GM23338 (cell line): ENCODE measurements at regions not wholly inside any gene's neighbourhood (a gene's known extent, or its start where the extent isn't known, plus 50 kb on each side); places are given as distances from the start of the nearest gene placed in this dataset.

Source experiments
- ATAC-seq: fragments of 200-7000 bp; cut with Tn5 transposase; 3 replicates; pipeline ENCODE4 v1.9.1; 2020
- DNase-seq: peaks from one replicate; pipeline ENCODE4 v3.0.0-alpha.2; 2015; ENCODE audit warnings: low spot score
- H2AFZ ChIP-seq: fragments of 200-600 bp; sonication (generic); 2 replicates; pipeline ENCODE4 v1.8.0; 2016; ENCODE audit warnings: antibody characterized with exemption, mild to moderate bottlenecking, moderate library complexity
- H3F3A ChIP-seq: fragments of 200-600 bp; sonication (generic); replicated peaks from 2 replicates; pipeline ENCODE4 v1.8.0; 2017; ENCODE audit warnings: antibody characterized with exemption, mixed run types, low read depth
- H3K27ac ChIP-seq: fragments of 200-600 bp; sonication (generic); 2 replicates; pipeline ENCODE4 v1.6.1; 2016; ENCODE audit warnings: low read depth
- H3K27me3 ChIP-seq: fragments of 200-600 bp; sonication (generic); 2 replicates; pipeline ENCODE4 v1.8.0; 2016; ENCODE audit warnings: mild to moderate bottlenecking, mixed run types, moderate library complexity; ENCODE audit not compliant: insufficient read depth
- H3K36me3 ChIP-seq: fragments of 200-600 bp; sonication (generic); 2 replicates; pipeline ENCODE4 v1.8.0; 2016; ENCODE audit warnings: mild to moderate bottlenecking; ENCODE audit not compliant: insufficient read depth
- H3K4me1 ChIP-seq: fragments of 200-600 bp; sonication (generic); 2 replicates; pipeline ENCODE4 v1.8.0; 2016; ENCODE audit warnings: mild to moderate bottlenecking, moderate library complexity; ENCODE audit not compliant: insufficient read depth
- H3K4me2 ChIP-seq: fragments of 200-600 bp; sonication (generic); 2 replicates; pipeline ENCODE4 v1.7.1; 2017; ENCODE audit warnings: mixed run types
- H3K4me3 ChIP-seq: fragments of 200-600 bp; sonication (generic); 2 replicates; pipeline ENCODE4 v1.6.1; 2016; ENCODE audit warnings: mixed run types
- H3K79me2 ChIP-seq: fragments of 200-600 bp; sonication (generic); replicated peaks from 2 replicates; pipeline ENCODE4 v1.8.0; 2017; ENCODE audit warnings: mild to moderate bottlenecking; ENCODE audit not compliant: insufficient read depth
- H3K9me2 ChIP-seq: fragments of 200-600 bp; sonication (generic); 2 replicates; pipeline ENCODE4 v1.8.0; 2017; ENCODE audit not compliant: insufficient read depth
- H4K20me1 ChIP-seq: fragments of 200-600 bp; sonication (generic); replicated peaks from 2 replicates; pipeline ENCODE4 v1.8.0; 2017; ENCODE audit warnings: mild to moderate bottlenecking; ENCODE audit not compliant: insufficient read depth
- H3K27ac Mint-ChIP-seq: 2 replicates; pipeline ENCODE4 v1.8.0; 2020; ENCODE audit warnings: inconsistent platforms, mild to moderate bottlenecking, moderate library complexity, mixed read lengths
- H3K27me3 Mint-ChIP-seq: 3 replicates; pipeline ENCODE4 v1.8.0; 2022; ENCODE audit warnings: low read depth, mild to moderate bottlenecking, moderate library complexity, mixed read lengths, inconsistent platforms; ENCODE audit not compliant: insufficient read depth, poor library complexity
- H3K36me3 Mint-ChIP-seq: 3 replicates; pipeline ENCODE4 v1.8.0; 2021; ENCODE audit warnings: low read depth, mild to moderate bottlenecking, inconsistent platforms, moderate library complexity, mixed read lengths
- H3K4me1 Mint-ChIP-seq: 3 replicates; pipeline ENCODE4 v1.8.0; 2020; ENCODE audit warnings: mild to moderate bottlenecking, inconsistent platforms, mixed read lengths
- H3K4me3 Mint-ChIP-seq: 3 replicates; pipeline ENCODE4 v1.8.0; 2021; ENCODE audit warnings: moderate library complexity, mild to moderate bottlenecking, inconsistent platforms, mixed read lengths
- H3K9me3 Mint-ChIP-seq: 3 replicates; pipeline ENCODE4 v1.8.0; 2020; ENCODE audit warnings: moderate library complexity, mild to moderate bottlenecking, inconsistent platforms, mixed read lengths
- CREB1 ChIP-seq: fragments of 250-450 bp; sonication (Bioruptor Pico); IDR thresholded peaks from 2 replicates; pipeline ENCODE4 v1.5.0; 2020; ENCODE audit warnings: low read depth, mild to moderate bottlenecking, moderate library complexity
- ETS1 ChIP-seq: IDR thresholded peaks from 2 replicates; pipeline ENCODE4 v1.6.1; 2016; ENCODE audit warnings: antibody characterized with exemption
- EZH2 ChIP-seq: fragments of 200-600 bp; sonication (generic); IDR thresholded peaks from one replicate; pipeline ENCODE4 v1.8.0; 2017; ENCODE audit warnings: antibody characterized with exemption, mild to moderate bottlenecking, low read depth; ENCODE audit not compliant: unreplicated experiment
- EZH2phosphoT487 ChIP-seq: fragments of 200-600 bp; sonication (generic); IDR thresholded peaks from one replicate; pipeline ENCODE4 v1.8.1; 2018; ENCODE audit warnings: antibody characterized with exemption; ENCODE audit not compliant: unreplicated experiment
- JUNB ChIP-seq: IDR thresholded peaks from one replicate; pipeline ENCODE4 v1.6.1; 2016; ENCODE audit warnings: antibody characterized with exemption; ENCODE audit not compliant: unreplicated experiment
- NANOG ChIP-seq: IDR thresholded peaks from 2 replicates; pipeline ENCODE4 v1.6.1; 2016; ENCODE audit warnings: antibody characterized with exemption, borderline replicate concordance
- POLR2AphosphoS5 ChIP-seq: IDR thresholded peaks from 2 replicates; pipeline ENCODE4 v1.6.1; 2016; ENCODE audit warnings: antibody characterized with exemption, low read depth
- STAT1 ChIP-seq: IDR thresholded peaks from one replicate; pipeline ENCODE4 v1.6.1; 2016; ENCODE audit warnings: antibody characterized with exemption; ENCODE audit not compliant: unreplicated experiment
- ZNF114 ChIP-seq: fragments of 250-450 bp; sonication (Bioruptor Pico); IDR thresholded peaks from 2 replicates; pipeline ENCODE4 v1.5.0; 2020; ENCODE audit warnings: mild to moderate bottlenecking, moderate library complexity
- ZNF331 ChIP-seq: fragments of 250-450 bp; sonication (Bioruptor Pico); IDR thresholded peaks from 2 replicates; pipeline ENCODE4 v1.5.0; 2020; ENCODE audit warnings: low read depth, mild to moderate bottlenecking, moderate library complexity
- ZNF462 ChIP-seq: fragments of 250-450 bp; sonication (Bioruptor Pico); IDR thresholded peaks from 2 replicates; pipeline ENCODE4 v1.5.0; 2020; ENCODE audit warnings: mild to moderate bottlenecking, moderate library complexity
- TF ChIP-seq, protein P1 (sequence below): IDR thresholded peaks from one replicate; pipeline ENCODE4 v1.6.1; 2018; ENCODE audit warnings: antibody characterized with exemption; ENCODE audit not compliant: unreplicated experiment
- TF ChIP-seq, protein P2 (sequence below), 2 experiments: fragments of 200-600 bp in 1 of 2; sonication (generic) in 1 of 2; conservative IDR thresholded peaks; 2 replicates each; pipeline versions ENCODE4 v1.5.1 to v1.6.1; 2016 to 2017; ENCODE audit warnings: antibody characterized with exemption in 2 of 2, low read depth in 2 of 2, mild to moderate bottlenecking in 2 of 2, moderate library complexity in 1 of 2

DNA sequence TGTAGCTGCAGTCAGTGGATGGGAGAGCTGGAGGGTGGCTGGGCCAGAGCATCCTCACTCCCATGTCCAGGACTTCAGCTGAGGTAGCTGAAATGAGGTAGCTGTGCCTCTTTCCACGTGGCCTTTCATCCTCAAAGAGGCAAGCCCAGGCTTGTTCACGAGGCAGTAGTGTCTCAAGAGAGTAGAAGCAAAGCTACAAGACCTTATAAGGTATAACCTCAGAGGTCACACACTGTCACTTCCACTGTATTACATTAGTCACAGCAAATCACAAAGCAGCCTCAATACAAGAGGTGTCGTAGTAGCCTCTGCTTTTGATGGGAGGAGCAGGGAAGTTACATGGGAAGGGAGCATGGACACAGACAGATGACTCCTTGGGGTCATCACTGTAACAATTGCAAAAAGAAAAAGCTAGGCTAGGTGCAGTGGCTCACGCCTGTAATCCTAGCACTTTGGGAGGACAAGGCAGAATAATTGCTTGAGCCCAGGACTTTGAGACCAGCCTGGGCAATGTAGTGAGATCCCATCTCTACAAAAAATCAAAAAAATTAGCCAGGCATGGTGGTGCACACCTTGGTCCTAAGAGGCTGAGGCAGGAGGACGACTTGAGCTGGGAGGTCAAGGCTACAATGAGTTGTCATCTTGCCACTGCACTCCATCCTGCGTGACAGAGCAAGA is 97.5 kb downstream of the SKIDA1 start:
- 0 out of 2 replicates have a peak, but pooled peaks cover 3% of the 10 kb centered on the region for H3F3A ChIP-seq
- H4K20me1 ChIP-seq: no peaks in the 10 kb centered on the region
- no peak for TF ChIP-seq ZNF114
- no peak for TF ChIP-seq POLR2AphosphoS5
- no peak for TF ChIP-seq ZNF462 (CRISPR knock-in tag)
- TF ChIP-seq, protein P1, sequence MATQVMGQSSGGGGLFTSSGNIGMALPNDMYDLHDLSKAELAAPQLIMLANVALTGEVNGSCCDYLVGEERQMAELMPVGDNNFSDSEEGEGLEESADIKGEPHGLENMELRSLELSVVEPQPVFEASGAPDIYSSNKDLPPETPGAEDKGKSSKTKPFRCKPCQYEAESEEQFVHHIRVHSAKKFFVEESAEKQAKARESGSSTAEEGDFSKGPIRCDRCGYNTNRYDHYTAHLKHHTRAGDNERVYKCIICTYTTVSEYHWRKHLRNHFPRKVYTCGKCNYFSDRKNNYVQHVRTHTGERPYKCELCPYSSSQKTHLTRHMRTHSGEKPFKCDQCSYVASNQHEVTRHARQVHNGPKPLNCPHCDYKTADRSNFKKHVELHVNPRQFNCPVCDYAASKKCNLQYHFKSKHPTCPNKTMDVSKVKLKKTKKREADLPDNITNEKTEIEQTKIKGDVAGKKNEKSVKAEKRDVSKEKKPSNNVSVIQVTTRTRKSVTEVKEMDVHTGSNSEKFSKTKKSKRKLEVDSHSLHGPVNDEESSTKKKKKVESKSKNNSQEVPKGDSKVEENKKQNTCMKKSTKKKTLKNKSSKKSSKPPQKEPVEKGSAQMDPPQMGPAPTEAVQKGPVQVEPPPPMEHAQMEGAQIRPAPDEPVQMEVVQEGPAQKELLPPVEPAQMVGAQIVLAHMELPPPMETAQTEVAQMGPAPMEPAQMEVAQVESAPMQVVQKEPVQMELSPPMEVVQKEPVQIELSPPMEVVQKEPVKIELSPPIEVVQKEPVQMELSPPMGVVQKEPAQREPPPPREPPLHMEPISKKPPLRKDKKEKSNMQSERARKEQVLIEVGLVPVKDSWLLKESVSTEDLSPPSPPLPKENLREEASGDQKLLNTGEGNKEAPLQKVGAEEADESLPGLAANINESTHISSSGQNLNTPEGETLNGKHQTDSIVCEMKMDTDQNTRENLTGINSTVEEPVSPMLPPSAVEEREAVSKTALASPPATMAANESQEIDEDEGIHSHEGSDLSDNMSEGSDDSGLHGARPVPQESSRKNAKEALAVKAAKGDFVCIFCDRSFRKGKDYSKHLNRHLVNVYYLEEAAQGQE: no peak
- no peak for TF ChIP-seq JUNB
- TF ChIP-seq CREB1 (CRISPR knock-in tag): no peak
- TF ChIP-seq STAT1: no peak
- TF ChIP-seq, protein P2, sequence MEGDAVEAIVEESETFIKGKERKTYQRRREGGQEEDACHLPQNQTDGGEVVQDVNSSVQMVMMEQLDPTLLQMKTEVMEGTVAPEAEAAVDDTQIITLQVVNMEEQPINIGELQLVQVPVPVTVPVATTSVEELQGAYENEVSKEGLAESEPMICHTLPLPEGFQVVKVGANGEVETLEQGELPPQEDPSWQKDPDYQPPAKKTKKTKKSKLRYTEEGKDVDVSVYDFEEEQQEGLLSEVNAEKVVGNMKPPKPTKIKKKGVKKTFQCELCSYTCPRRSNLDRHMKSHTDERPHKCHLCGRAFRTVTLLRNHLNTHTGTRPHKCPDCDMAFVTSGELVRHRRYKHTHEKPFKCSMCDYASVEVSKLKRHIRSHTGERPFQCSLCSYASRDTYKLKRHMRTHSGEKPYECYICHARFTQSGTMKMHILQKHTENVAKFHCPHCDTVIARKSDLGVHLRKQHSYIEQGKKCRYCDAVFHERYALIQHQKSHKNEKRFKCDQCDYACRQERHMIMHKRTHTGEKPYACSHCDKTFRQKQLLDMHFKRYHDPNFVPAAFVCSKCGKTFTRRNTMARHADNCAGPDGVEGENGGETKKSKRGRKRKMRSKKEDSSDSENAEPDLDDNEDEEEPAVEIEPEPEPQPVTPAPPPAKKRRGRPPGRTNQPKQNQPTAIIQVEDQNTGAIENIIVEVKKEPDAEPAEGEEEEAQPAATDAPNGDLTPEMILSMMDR (conservative IDR thresholded peaks at IDR 0.05; ENCODE audit: low read depth in 2 of 2): no peak
- TF ChIP-seq NANOG: no peak
- TF ChIP-seq ETS1: no peak
- no peak for TF ChIP-seq EZH2phosphoT487
- no peak for TF ChIP-seq ZNF331 (CRISPR knock-in tag)
- no peak for TF ChIP-seq EZH2
- H3K4me3 Mint-ChIP-seq: no peak overlapping the region
- peaks cover 5% of the 10 kb centered on the region for H3K27me3 Mint-ChIP-seq
- no peaks in the 10 kb centered on the region; the same call in 1 of the 2 replicates for H3K36me3 ChIP-seq
- H3K4me1 Mint-ChIP-seq: no peaks in the 10 kb centered on the region; the same call in 2 of the 3 replicates
- no peaks in the 10 kb centered on the region for H3K4me1 ChIP-seq
- no peak overlapping the region for H3K4me3 ChIP-seq
- H3K79me2 ChIP-seq: no peaks in the 10 kb centered on the region
- H3K9me3 Mint-ChIP-seq: peaks cover 43% of the 10 kb centered on the region
- no peak overlapping the region; the same call in 1 of the 2 replicates for H3K27ac ChIP-seq
- H3K4me2 ChIP-seq: no peak overlapping the region
- H3K27ac Mint-ChIP-seq: no peak overlapping the region; the same call in 1 of the 2 replicates
- 0 out of 2 replicates have a peak, but pooled peaks cover 4% of the 10 kb centered on the region for H3K9me2 ChIP-seq
- peak overlapping the region; percentile 3; the same call in 1 of the 2 replicates for H2AFZ ChIP-seq
- H3K36me3 Mint-ChIP-seq: peaks cover 41% of the 10 kb centered on the region
- no peak for ATAC-seq
- peak; percentile 26 for DNase-seq
- no peaks in the 10 kb centered on the region for H3K27me3 ChIP-seq
